Lower lobe of right lung (tissue), 2 donors: ENCODE measurements at regions not wholly inside any gene's neighbourhood (a gene's known extent, or its start where the extent isn't known, plus 50 kb on each side); places are given as distances from the start of the nearest gene placed in this dataset.

Source experiments
- ATAC-seq, 2 donors: fragments of 200-7000 bp; cut with Tn5 transposase; one replicate each; pipeline ENCODE4 v1.9.1; 2020 to 2022; ENCODE audit warnings: mild to moderate bottlenecking in 2 of 2, moderate library complexity in 2 of 2
- DNase-seq: peaks from one replicate; pipeline ENCODE4 v3.0.0-alpha.2; 2020
- H3K27ac ChIP-seq: fragments of 200-600 bp; one replicate; pipeline ENCODE4 v1.8.0; 2022
- H3K27me3 ChIP-seq: fragments of 200-600 bp; one replicate; pipeline ENCODE4 v1.8.0; 2022; ENCODE audit warnings: low read depth
- H3K36me3 ChIP-seq: fragments of 200-600 bp; one replicate; pipeline ENCODE4 v1.8.0; 2022; ENCODE audit warnings: mild to moderate bottlenecking
- H3K4me1 ChIP-seq: fragments of 200-600 bp; one replicate; pipeline ENCODE4 v1.8.0; 2022
- H3K4me3 ChIP-seq: fragments of 200-600 bp; one replicate; pipeline ENCODE4 v1.8.0; 2022; ENCODE audit warnings: mild to moderate bottlenecking
- H3K9me3 ChIP-seq: fragments of 200-600 bp; one replicate; pipeline ENCODE4 v1.8.0; 2022
- CTCF ChIP-seq: fragments of 200-600 bp; IDR thresholded peaks from one replicate; pipeline ENCODE4 v1.8.0; 2022; ENCODE audit warnings: antibody characterized with exemption, mild to moderate bottlenecking
- intact Hi-C: fragments of 100-400 bp; cut with DNase I; formaldehyde crosslinking; loops from one replicate; pipeline ENCODE4 v1.11.0; 2022
- donor health status: DM: no; HTN: yes; CAD: no; lungs with severe emphysema.

- DNase-seq (no peak), ATAC-seq (no peak)
- H3K27me3 ChIP-seq: no peaks in the 10 kb centered on the region
- H3K4me1 ChIP-seq: no peaks in the 10 kb centered on the region
- intact Hi-C loops: no loop called here
- no peak overlapping the region for H3K4me3 ChIP-seq
- no peak overlapping the region for H3K27ac ChIP-seq
- no peak for TF ChIP-seq CTCF
- H3K9me3 ChIP-seq: no peaks in the 10 kb centered on the region
- no peaks in the 10 kb centered on the region for H3K36me3 ChIP-seq
These were observed 950.9 kb upstream of the NDST4 start for GRCh38 chr4:116064331-116064730.

- Histone ChIP-seq H3K9me3 (no peaks in the 10 kb centered on the region), H3K4me3 (no peak overlapping the region), H3K4me1 (no peaks in the 10 kb centered on the region), H3K27me3 (no peaks in the 10 kb centered on the region), H3K36me3 (no peaks in the 10 kb centered on the region), H3K27ac (no peak overlapping the region)
- TF ChIP-seq CTCF: no peak
- intact Hi-C loops: no loop called here
- ATAC-seq (no peak), DNase-seq (no peak)
These were observed 945.9 kb upstream of the NDST4 start for GRCh38 chr4:116059361-116059760.

- intact Hi-C loops: no loop called here
- H3K4me3 ChIP-seq: no peak overlapping the region
- H3K27ac ChIP-seq: no peak overlapping the region
- ATAC-seq (no peak), DNase-seq (no peak)
- H3K36me3 ChIP-seq: no peaks in the 10 kb centered on the region
- no peak for TF ChIP-seq CTCF
- no peaks in the 10 kb centered on the region for H3K4me1 ChIP-seq
- H3K9me3 ChIP-seq: no peaks in the 10 kb centered on the region
- no peaks in the 10 kb centered on the region for H3K27me3 ChIP-seq
These were observed 944.7 kb upstream of the NDST4 start for GRCh38 chr4:116058129-116058528.

GRCh38 chr4:116055857-116056827 is 942.7 kb upstream of the NDST4 start:
- ATAC-seq (no peak), DNase-seq (no peak)
- Histone ChIP-seq H3K9me3 (no peaks in the 10 kb centered on the region), H3K4me3 (no peak overlapping the region), H3K27me3 (no peaks in the 10 kb centered on the region), H3K27ac (no peak overlapping the region), H3K36me3 (no peaks in the 10 kb centered on the region), H3K4me1 (no peaks in the 10 kb centered on the region)
- intact Hi-C loops: no loop called here
- TF ChIP-seq CTCF: no peak

GRCh38 chr4:116027311-116027710 is 913.9 kb upstream of the NDST4 start:
- ATAC-seq (no peak), DNase-seq (no peak)
- H3K27me3 ChIP-seq: no peaks in the 10 kb centered on the region
- no peak overlapping the region for H3K4me3 ChIP-seq
- no peaks in the 10 kb centered on the region for H3K9me3 ChIP-seq
- no peak for TF ChIP-seq CTCF
- H3K36me3 ChIP-seq: no peaks in the 10 kb centered on the region
- no peak overlapping the region for H3K27ac ChIP-seq
- H3K4me1 ChIP-seq: no peaks in the 10 kb centered on the region
- intact Hi-C loops: no loop called here
